ENCODE measurements at regions not wholly inside any gene's neighbourhood (a gene's known extent, or its start where the extent isn't known, plus 50 kb on each side); places are given as distances from the start of the nearest gene placed in this dataset.

- TF ChIP-seq, protein P1, sequence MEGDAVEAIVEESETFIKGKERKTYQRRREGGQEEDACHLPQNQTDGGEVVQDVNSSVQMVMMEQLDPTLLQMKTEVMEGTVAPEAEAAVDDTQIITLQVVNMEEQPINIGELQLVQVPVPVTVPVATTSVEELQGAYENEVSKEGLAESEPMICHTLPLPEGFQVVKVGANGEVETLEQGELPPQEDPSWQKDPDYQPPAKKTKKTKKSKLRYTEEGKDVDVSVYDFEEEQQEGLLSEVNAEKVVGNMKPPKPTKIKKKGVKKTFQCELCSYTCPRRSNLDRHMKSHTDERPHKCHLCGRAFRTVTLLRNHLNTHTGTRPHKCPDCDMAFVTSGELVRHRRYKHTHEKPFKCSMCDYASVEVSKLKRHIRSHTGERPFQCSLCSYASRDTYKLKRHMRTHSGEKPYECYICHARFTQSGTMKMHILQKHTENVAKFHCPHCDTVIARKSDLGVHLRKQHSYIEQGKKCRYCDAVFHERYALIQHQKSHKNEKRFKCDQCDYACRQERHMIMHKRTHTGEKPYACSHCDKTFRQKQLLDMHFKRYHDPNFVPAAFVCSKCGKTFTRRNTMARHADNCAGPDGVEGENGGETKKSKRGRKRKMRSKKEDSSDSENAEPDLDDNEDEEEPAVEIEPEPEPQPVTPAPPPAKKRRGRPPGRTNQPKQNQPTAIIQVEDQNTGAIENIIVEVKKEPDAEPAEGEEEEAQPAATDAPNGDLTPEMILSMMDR (IDR thresholded peaks at IDR 0.05; ENCODE audit: insufficient read depth, low read length, poor library complexity, severe bottlenecking), result no peak
- Histone ChIP-seq H3K4me3 (replicated peaks; ENCODE audit: low read depth, low read length) (no peak overlapping the region), H3K36me3 (ENCODE audit: control insufficient read depth, insufficient read depth, low read length) (no peaks in the 10 kb centered on the region), H3K27me3 (replicated peaks; ENCODE audit: control insufficient read depth, insufficient read depth, low read length) (no peaks in the 10 kb centered on the region)
- DNase-seq (ENCODE audit: extremely low read depth, insufficient read length), result no peak
These were observed 75.6 kb upstream of the CNIH3 start for GRCh38 chr1:224540535-224540934.

DNA sequence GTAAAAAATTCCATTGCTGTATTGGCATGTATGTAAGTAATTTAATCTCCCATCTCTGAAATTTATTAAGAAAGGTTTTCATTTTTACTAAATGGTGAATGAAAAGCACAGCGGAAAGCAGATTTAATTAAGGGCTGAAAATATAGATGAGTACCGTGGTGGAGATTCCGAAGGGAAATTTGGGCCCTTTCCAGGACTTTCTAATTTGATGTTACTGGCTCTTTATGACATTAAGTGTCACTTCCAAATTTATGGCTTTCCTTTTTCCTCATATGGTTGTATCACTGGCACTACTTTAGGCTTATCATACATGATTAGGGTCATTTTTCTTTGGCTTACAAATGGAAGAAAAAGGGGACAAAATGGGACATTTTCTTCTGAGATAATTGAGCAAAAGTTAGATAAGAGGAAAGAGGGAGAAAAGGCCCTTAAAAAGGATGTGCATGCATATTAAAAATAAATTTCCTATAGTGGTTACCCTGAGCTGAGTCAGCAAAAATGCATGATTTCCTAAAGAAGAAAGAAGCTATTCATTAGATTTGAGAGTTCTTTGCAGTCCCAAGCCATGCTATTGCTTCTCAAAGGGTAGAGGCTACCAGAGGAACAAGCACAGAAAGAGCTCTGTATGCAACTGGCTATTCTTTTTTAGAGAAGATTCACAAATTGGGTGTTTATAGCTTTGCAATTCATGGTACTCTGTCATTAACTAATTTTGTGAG is 74.9 kb upstream of the CNIH3 start:
- no peaks in the 10 kb centered on the region for H3K27me3 ChIP-seq (replicated peaks; ENCODE audit: control insufficient read depth, insufficient read depth, low read length)
- no peak overlapping the region for H3K4me3 ChIP-seq (replicated peaks; ENCODE audit: low read depth, low read length)
- TF ChIP-seq, protein P1 (IDR thresholded peaks at IDR 0.05; ENCODE audit: insufficient read depth, low read length, poor library complexity, severe bottlenecking), result no peak
- H3K36me3 ChIP-seq (ENCODE audit: control insufficient read depth, insufficient read depth, low read length), result no peaks in the 10 kb centered on the region
- DNase-seq (ENCODE audit: extremely low read depth, insufficient read length), result no peak

GRCh38 chr1:224541901-224542630 is 74.1 kb upstream of the CNIH3 start:
- Histone ChIP-seq H3K4me3 (replicated peaks; ENCODE audit: low read depth, low read length) (no peak overlapping the region), H3K36me3 (ENCODE audit: control insufficient read depth, insufficient read depth, low read length) (no peaks in the 10 kb centered on the region), H3K27me3 (replicated peaks; ENCODE audit: control insufficient read depth, insufficient read depth, low read length) (no peaks in the 10 kb centered on the region)
- TF ChIP-seq, protein P1 (IDR thresholded peaks at IDR 0.05; ENCODE audit: insufficient read depth, low read length, poor library complexity, severe bottlenecking), result no peak
- no peak for DNase-seq (ENCODE audit: extremely low read depth, insufficient read length)

DNA sequence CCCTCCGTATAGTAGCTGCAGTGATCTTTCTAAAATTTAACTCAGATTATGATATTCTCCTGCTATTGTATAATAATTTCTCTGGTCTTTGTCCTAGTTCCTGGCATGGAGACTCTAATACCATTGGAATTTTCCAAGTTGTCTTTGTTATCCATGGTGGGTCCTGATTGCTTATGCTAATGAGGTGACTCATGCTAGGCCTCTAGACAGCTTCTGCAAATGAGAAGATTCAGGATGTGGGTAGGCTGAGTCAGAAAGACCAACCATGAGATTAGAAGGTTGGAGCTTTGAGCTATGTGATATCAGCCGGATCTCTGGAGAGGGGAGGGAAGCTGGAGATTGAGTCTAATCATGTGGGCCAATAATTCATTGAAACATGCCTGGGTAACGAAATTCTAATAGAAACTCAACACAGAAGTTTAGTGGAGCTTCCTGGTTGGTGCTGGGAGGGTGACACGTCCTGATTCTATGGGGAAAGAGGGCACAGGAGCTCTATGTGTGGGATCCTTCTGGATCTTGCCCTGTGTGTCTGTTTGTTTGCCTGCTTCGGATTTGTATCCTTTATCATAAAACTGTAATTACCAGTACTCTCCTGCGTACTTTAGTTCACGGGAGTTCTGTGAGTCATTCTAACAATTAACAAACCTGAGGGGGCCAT is 73.2 kb upstream of the CNIH3 start:
- no peaks in the 10 kb centered on the region for H3K27me3 ChIP-seq (replicated peaks; ENCODE audit: control insufficient read depth, insufficient read depth, low read length)
- no peak overlapping the region for H3K4me3 ChIP-seq (replicated peaks; ENCODE audit: low read depth, low read length)
- TF ChIP-seq, protein P1 (IDR thresholded peaks at IDR 0.05; ENCODE audit: insufficient read depth, low read length, poor library complexity, severe bottlenecking), result no peak
- DNase-seq (ENCODE audit: extremely low read depth, insufficient read length), result no peak
- no peaks in the 10 kb centered on the region for H3K36me3 ChIP-seq (ENCODE audit: control insufficient read depth, insufficient read depth, low read length)

GRCh38 chr1:224543453-224543852 is 72.7 kb upstream of the CNIH3 start:
- no peak for DNase-seq (ENCODE audit: extremely low read depth, insufficient read length)
- Histone ChIP-seq H3K27me3 (replicated peaks; ENCODE audit: control insufficient read depth, insufficient read depth, low read length) (no peaks in the 10 kb centered on the region), H3K36me3 (ENCODE audit: control insufficient read depth, insufficient read depth, low read length) (no peaks in the 10 kb centered on the region), H3K4me3 (replicated peaks; ENCODE audit: low read depth, low read length) (no peak overlapping the region)
- TF ChIP-seq, protein P1 (IDR thresholded peaks at IDR 0.05; ENCODE audit: insufficient read depth, low read length, poor library complexity, severe bottlenecking), result no peak
